CD4-positive, CD25-positive, alpha-beta regulatory T cell (primary cell): ENCODE measurements at regions not wholly inside any gene's neighbourhood (a gene's known extent, or its start where the extent isn't known, plus 50 kb on each side); places are given as distances from the start of the nearest gene placed in this dataset.

ENCODE experiments used
- ATAC-seq, 2 donors: fragments of 150-1000 bp; cut with Tn5 transposase; one replicate each; pipeline ENCODE4 v1.10.0; 2021; ENCODE audit warnings: low read depth in 2 of 2, moderate number of reproducible peaks in 2 of 2, moderate library complexity in 1 of 2
- DNase-seq, 3 donors: peaks; one replicate each; pipeline versions ENCODE4 v3.0.0 to v3.0.0-alpha.2; 2012 to 2022; ENCODE audit warnings: mixed read lengths in 1 of 3
- H3K27ac ChIP-seq: one replicate; pipeline ENCODE4 v1.7.0; 2013; ENCODE audit warnings: mild to moderate bottlenecking, low read length; ENCODE audit not compliant: insufficient read depth, poor library complexity, severe bottlenecking
- H3K27me3 ChIP-seq: one replicate; pipeline ENCODE4 v1.7.0; 2013; ENCODE audit warnings: low read length; ENCODE audit not compliant: control insufficient read depth, insufficient read depth
- H3K36me3 ChIP-seq: one replicate; pipeline ENCODE4 v1.7.0; 2013; ENCODE audit warnings: mild to moderate bottlenecking, low read length, moderate library complexity; ENCODE audit not compliant: control insufficient read depth, insufficient read depth
- H3K4me1 ChIP-seq: 2 replicates; pipeline ENCODE4 v1.7.0; 2013; ENCODE audit warnings: mild to moderate bottlenecking, low read length; ENCODE audit not compliant: insufficient read depth, control insufficient read depth, poor library complexity, severe bottlenecking
- H3K4me3 ChIP-seq: one replicate; pipeline ENCODE4 v1.7.0; 2013; ENCODE audit warnings: low read depth, mild to moderate bottlenecking, low read length, moderate library complexity
- H3K9me3 ChIP-seq, 2 experiments: 1 replicate in 1 of 2; 2 replicates in 1 of 2; pipeline ENCODE4 v1.7.0; 2013; ENCODE audit warnings: low read length in 2 of 2, mild to moderate bottlenecking in 1 of 2, moderate library complexity in 1 of 2; ENCODE audit not compliant: control insufficient read depth in 2 of 2
- H3K27ac Mint-ChIP-seq, 3 donors: one replicate each; pipeline ENCODE4 v1.8.0; 2020 to 2022; ENCODE audit warnings: mild to moderate bottlenecking in 3 of 3, mixed read lengths in 3 of 3, moderate library complexity in 2 of 3
- H3K27me3 Mint-ChIP-seq: one replicate; pipeline ENCODE4 v1.8.0; 2022; ENCODE audit warnings: mild to moderate bottlenecking, mixed read lengths
- H3K36me3 Mint-ChIP-seq: one replicate; pipeline ENCODE4 v1.8.0; 2020; ENCODE audit warnings: mixed read lengths
- H3K4me1 Mint-ChIP-seq, 4 donors: one replicate each; pipeline ENCODE4 v1.8.0; 2020 to 2022; ENCODE audit warnings: mixed read lengths in 4 of 4, mild to moderate bottlenecking in 1 of 4
- H3K4me3 Mint-ChIP-seq, 4 donors: one replicate each; pipeline ENCODE4 v1.8.0; 2020 to 2022; ENCODE audit warnings: mild to moderate bottlenecking in 4 of 4, mixed read lengths in 4 of 4, moderate library complexity in 3 of 4
- H3K9me3 Mint-ChIP-seq, 7 donors: one replicate each; pipeline ENCODE4 v1.8.0; 2020 to 2022; ENCODE audit warnings: mixed read lengths in 7 of 7, mild to moderate bottlenecking in 3 of 7, moderate library complexity in 2 of 7

GRCh38 chr10:6305401-6306321 lies 102.9 kb downstream of the PFKFB3 start:
- Mint-ChIP-seq H3K27me3 (peaks cover 4% of the 10 kb centered on the region), H3K4me1 (peaks cover 0 to 6% (median 4%) of the 10 kb centered on the region in 4 donors), H3K36me3 (no peaks in the 10 kb centered on the region), H3K4me3 (no peak overlapping the region), H3K27ac (peak overlapping the region in 1 of 3 donors; percentile 66), H3K9me3 (peaks cover 0 to 6% (median 0%) of the 10 kb centered on the region in 7 donors)
- no peaks in the 10 kb centered on the region for H3K36me3 ChIP-seq
- no peaks in the 10 kb centered on the region for H3K9me3 ChIP-seq
- no peaks in the 10 kb centered on the region for H3K27me3 ChIP-seq
- no peak overlapping the region for H3K4me3 ChIP-seq
- ATAC-seq: no peak
- DNase-seq: no peak
- H3K4me1 ChIP-seq: peaks cover 2% of the 10 kb centered on the region
- no peak overlapping the region for H3K27ac ChIP-seq

- ATAC-seq (no peak), DNase-seq (no peak)
- Mint-ChIP-seq H3K36me3 (no peaks in the 10 kb centered on the region), H3K27me3 (peaks cover 4% of the 10 kb centered on the region), H3K27ac (no peak overlapping the region), H3K4me3 (no peak overlapping the region), H3K4me1 (peaks cover 0 to 6% (median 0%) of the 10 kb centered on the region in 4 donors), H3K9me3 (peaks cover 0 to 6% (median 0%) of the 10 kb centered on the region in 7 donors)
- H3K4me3 ChIP-seq: no peak overlapping the region
- H3K27me3 ChIP-seq: no peaks in the 10 kb centered on the region
- no peaks in the 10 kb centered on the region for H3K36me3 ChIP-seq
- no peak overlapping the region for H3K27ac ChIP-seq
- no peaks in the 10 kb centered on the region for H3K4me1 ChIP-seq
- no peaks in the 10 kb centered on the region for H3K9me3 ChIP-seq
These were observed 104.2 kb downstream of the PFKFB3 start for GRCh38 chr10:6306917-6307316.

GRCh38 chr10:6309816-6310215 lies 107.1 kb downstream of the PFKFB3 start:
- H3K36me3 Mint-ChIP-seq: no peaks in the 10 kb centered on the region
- ATAC-seq: no peak
- no peak overlapping the region for H3K27ac Mint-ChIP-seq

DNA sequence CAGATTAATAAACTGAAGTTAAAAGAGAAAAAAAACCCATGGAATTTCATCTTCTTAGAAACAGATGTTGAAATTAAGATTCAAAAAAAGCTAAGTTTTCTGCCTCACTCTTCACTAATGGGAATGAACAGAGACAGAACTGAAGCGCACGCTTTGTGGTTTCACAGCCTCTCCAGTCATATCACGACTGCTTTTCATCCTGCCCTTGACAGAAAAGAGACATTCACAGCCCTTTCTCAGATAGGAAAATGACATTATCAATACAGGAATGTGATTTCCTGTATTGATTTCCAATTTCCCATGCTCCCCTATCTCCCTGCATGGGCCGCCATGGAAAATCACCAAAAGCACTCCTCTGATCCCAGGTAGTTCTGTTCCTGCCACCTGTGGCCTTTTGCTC lies 108.2 kb downstream of the PFKFB3 start:
- ATAC-seq (no peak), DNase-seq (no peak)
- peaks cover 2% of the 10 kb centered on the region for H3K36me3 Mint-ChIP-seq
- Histone ChIP-seq H3K36me3 (no peaks in the 10 kb centered on the region), H3K27ac (no peak overlapping the region), H3K4me1 (no peaks in the 10 kb centered on the region), H3K9me3 (no peaks in the 10 kb centered on the region), H3K4me3 (no peak overlapping the region), H3K27me3 (no peaks in the 10 kb centered on the region)
- no peaks in the 10 kb centered on the region for H3K4me1 Mint-ChIP-seq
- H3K9me3 Mint-ChIP-seq: peaks cover 0 to 6% (median 0%) of the 10 kb centered on the region in 7 donors
- peaks cover 2% of the 10 kb centered on the region for H3K27me3 Mint-ChIP-seq
- H3K4me3 Mint-ChIP-seq: no peak overlapping the region
- H3K27ac Mint-ChIP-seq: no peak overlapping the region

More at GRCh38 chr10:6309816-6310215, 107.1 kb downstream of the PFKFB3 start:
- H3K4me3 ChIP-seq: no peak overlapping the region
- peaks cover 0 to 6% (median 0%) of the 10 kb centered on the region in 7 donors for H3K9me3 Mint-ChIP-seq
- peaks cover 4% of the 10 kb centered on the region for H3K27me3 Mint-ChIP-seq
- no peaks in the 10 kb centered on the region for H3K4me1 Mint-ChIP-seq
- no peak overlapping the region for H3K4me3 Mint-ChIP-seq
- no peaks in the 10 kb centered on the region for H3K4me1 ChIP-seq
- H3K9me3 ChIP-seq: no peaks in the 10 kb centered on the region
- no peaks in the 10 kb centered on the region for H3K27me3 ChIP-seq
- H3K36me3 ChIP-seq: no peaks in the 10 kb centered on the region
- no peak for DNase-seq
- no peak overlapping the region for H3K27ac ChIP-seq

- Mint-ChIP-seq H3K4me3 (no peak overlapping the region), H3K4me1 (no peaks in the 10 kb centered on the region), H3K27ac (no peak overlapping the region), H3K9me3 (peaks cover 0 to 6% (median 0%) of the 10 kb centered on the region in 7 donors), H3K36me3 (peaks cover 4% of the 10 kb centered on the region), H3K27me3 (no peaks in the 10 kb centered on the region)
- no peak for DNase-seq
- Histone ChIP-seq H3K4me1 (no peaks in the 10 kb centered on the region), H3K36me3 (no peaks in the 10 kb centered on the region), H3K4me3 (no peak overlapping the region), H3K27me3 (no peaks in the 10 kb centered on the region), H3K9me3 (no peaks in the 10 kb centered on the region), H3K27ac (no peak overlapping the region)
- ATAC-seq: no peak
These were observed 109.1 kb downstream of the PFKFB3 start for GRCh38 chr10:6311700-6312330.

- no peaks in the 10 kb centered on the region for H3K4me1 Mint-ChIP-seq
- H3K9me3 ChIP-seq: no peaks in the 10 kb centered on the region
- peaks cover 0 to 2% (median 0%) of the 10 kb centered on the region in 7 donors for H3K9me3 Mint-ChIP-seq
- H3K27ac Mint-ChIP-seq: no peak overlapping the region
- no peak for DNase-seq
- no peak overlapping the region for H3K4me3 Mint-ChIP-seq
- no peak overlapping the region for H3K4me3 ChIP-seq
- H3K27me3 Mint-ChIP-seq: no peaks in the 10 kb centered on the region
- no peaks in the 10 kb centered on the region for H3K36me3 ChIP-seq
- no peak for ATAC-seq
- H3K27ac ChIP-seq: no peak overlapping the region
- peaks cover 4% of the 10 kb centered on the region for H3K36me3 Mint-ChIP-seq
- no peaks in the 10 kb centered on the region for H3K27me3 ChIP-seq
- no peaks in the 10 kb centered on the region for H3K4me1 ChIP-seq
These were observed 109.9 kb downstream of the PFKFB3 start for GRCh38 chr10:6312636-6313035.

DNA sequence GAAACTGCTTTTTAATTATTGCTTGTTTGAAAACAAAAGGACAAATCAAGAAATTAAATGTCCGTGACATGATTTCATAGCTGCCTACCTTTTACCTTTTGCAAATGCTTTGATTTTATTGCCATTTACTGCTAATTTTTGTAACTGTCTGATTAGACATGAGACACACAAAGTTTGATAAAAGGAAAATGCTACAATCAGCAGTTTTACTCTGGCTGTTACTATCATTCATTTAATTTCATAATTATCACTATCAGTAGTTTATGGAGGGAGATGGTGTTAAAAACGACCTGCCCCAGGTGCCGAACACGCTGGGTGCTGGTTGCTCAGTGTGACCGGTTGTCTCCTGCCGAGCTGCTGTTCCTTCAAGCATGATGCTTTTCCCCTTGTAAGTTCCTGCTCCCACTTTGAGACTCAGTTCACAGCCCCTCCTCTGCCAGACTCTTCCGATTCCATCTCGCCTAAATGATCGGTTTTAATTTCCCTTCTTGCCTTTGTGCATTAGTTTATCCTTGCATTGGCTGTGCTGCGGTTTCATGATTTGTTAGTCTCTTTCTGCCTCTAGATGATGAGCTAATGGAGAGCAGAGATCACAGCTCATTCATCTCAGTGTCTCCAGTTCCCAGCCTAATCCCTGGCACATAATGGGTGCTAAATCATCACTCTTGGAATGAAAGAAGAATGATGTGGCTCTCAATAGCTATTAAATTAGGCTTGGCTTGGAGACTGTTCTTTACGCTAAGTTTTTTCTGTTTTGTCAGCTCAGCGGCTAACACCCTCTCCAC lies 110.6 kb downstream of the PFKFB3 start:
- no peak overlapping the region for H3K4me3 Mint-ChIP-seq
- no peaks in the 10 kb centered on the region for H3K4me1 Mint-ChIP-seq
- Histone ChIP-seq H3K4me1 (no peaks in the 10 kb centered on the region), H3K4me3 (no peak overlapping the region), H3K36me3 (no peaks in the 10 kb centered on the region), H3K27me3 (no peaks in the 10 kb centered on the region), H3K9me3 (no peaks in the 10 kb centered on the region), H3K27ac (no peak overlapping the region)
- peaks cover 0 to 2% (median 0%) of the 10 kb centered on the region in 7 donors for H3K9me3 Mint-ChIP-seq
- no peaks in the 10 kb centered on the region for H3K27me3 Mint-ChIP-seq
- peak overlapping the region in 1 of 3 donors; percentile 21 for H3K27ac Mint-ChIP-seq
- no peak for DNase-seq
- ATAC-seq: no peak
- peaks cover 4% of the 10 kb centered on the region for H3K36me3 Mint-ChIP-seq
